SKM-1 (cell line): ENCODE measurements at regions not wholly inside any gene's neighbourhood (a gene's known extent, or its start where the extent isn't known, plus 50 kb on each side); places are given as distances from the start of the nearest gene placed in this dataset.

Source experiments
- DNase-seq: peaks from one replicate; lab custom pipeline; 2025; ENCODE audit not compliant: unreplicated experiment; lab: John Stamatoyannopoulos, UW

GRCh38 chr10:44476409-44477045 is 91.6 kb upstream of the CXCL12 start:
- DNase-seq, result no peak

GRCh38 chr10:44477046-44477425 is 92.1 kb upstream of the CXCL12 start:
- DNase-seq, result no peak

GRCh38 chr10:44478040-44478439 is 93.1 kb upstream of the CXCL12 start:
- no peak for DNase-seq

GRCh38 chr10:44478876-44479705 is 94.2 kb upstream of the CXCL12 start:
- DNase-seq, result peak; percentile 22

- no peak for DNase-seq
Observed at GRCh38 chr10:44492678-44493077, 107.8 kb upstream of the CXCL12 start.

- no peak for DNase-seq
Observed at GRCh38 chr10:44498222-44498621, 113.3 kb upstream of the CXCL12 start.

GRCh38 chr10:44500451-44500850 is 115.6 kb upstream of the CXCL12 start:
- DNase-seq, result no peak

GRCh38 chr10:44506386-44506785 is 121.5 kb upstream of the CXCL12 start:
- no peak for DNase-seq

- DNase-seq, result no peak
Observed at GRCh38 chr10:44510379-44511115, 125.7 kb upstream of the CXCL12 start.

- DNase-seq, result no peak
Observed at GRCh38 chr10:44511166-44511565, 126.3 kb upstream of the CXCL12 start.

- no peak for DNase-seq
Observed at GRCh38 chr10:44511601-44512000, 126.7 kb upstream of the CXCL12 start.

- no peak for DNase-seq
Observed at GRCh38 chr10:44512431-44513022, 127.6 kb upstream of the CXCL12 start.

GRCh38 chr10:44513591-44513990 is 128.7 kb upstream of the CXCL12 start:
- no peak for DNase-seq

GRCh38 chr10:44516891-44517290 is 132.0 kb upstream of the CXCL12 start:
- no peak for DNase-seq

- no peak for DNase-seq
Observed at GRCh38 chr10:44517635-44518034, 132.7 kb upstream of the CXCL12 start.

- no peak for DNase-seq
Observed at GRCh38 chr10:44519361-44519760, 134.5 kb upstream of the CXCL12 start.

- no peak for DNase-seq
Observed at GRCh38 chr10:44520651-44521050, 135.8 kb upstream of the CXCL12 start.

- DNase-seq, result no peak
Observed at GRCh38 chr10:44539178-44539577, 154.3 kb upstream of the CXCL12 start.

GRCh38 chr10:44552726-44553125 is 167.8 kb upstream of the CXCL12 start:
- DNase-seq, result no peak

- no peak for DNase-seq
Observed at GRCh38 chr10:44557596-44558191, 172.8 kb upstream of the CXCL12 start.

GRCh38 chr10:44558521-44558920 is 173.6 kb upstream of the CXCL12 start:
- no peak for DNase-seq
